GM18502 (cell line): ENCODE measurements at regions not wholly inside any gene's neighbourhood (a gene's known extent, or its start where the extent isn't known, plus 50 kb on each side); places are given as distances from the start of the nearest gene placed in this dataset.

Source experiments
- ATAC-seq: cut with Tn5 transposase; IDR thresholded peaks from one replicate; pipeline ENCODE4 v1.9.1; 2021; ENCODE audit warnings: mild to moderate bottlenecking; ENCODE audit not compliant: unreplicated experiment, poor library complexity

- no peak for ATAC-seq
Observed at GRCh38 chr6:142676027-142676443, 268.9 kb downstream of the HIVEP2 start.

GRCh38 chr6:142676647-142677192 is 268.3 kb downstream of the HIVEP2 start:
- no peak for ATAC-seq

- no peak for ATAC-seq
Observed at GRCh38 chr6:142679907-142680700, 264.9 kb downstream of the HIVEP2 start.

GRCh38 chr6:142681099-142681498 is 263.9 kb downstream of the HIVEP2 start:
- ATAC-seq, result no peak

GRCh38 chr6:142682985-142683384 is 262.0 kb downstream of the HIVEP2 start:
- ATAC-seq, result no peak

GRCh38 chr6:142683714-142684141 is 261.2 kb downstream of the HIVEP2 start:
- no peak for ATAC-seq

- no peak for ATAC-seq
Observed at GRCh38 chr6:142684371-142684770, 260.6 kb downstream of the HIVEP2 start.

GRCh38 chr6:142685852-142686506 is 259.0 kb downstream of the HIVEP2 start:
- ATAC-seq, result no peak

GRCh38 chr6:142686507-142686887 is 258.5 kb downstream of the HIVEP2 start:
- ATAC-seq, result no peak

GRCh38 chr6:142692942-142693341 is 252.0 kb downstream of the HIVEP2 start:
- ATAC-seq, result peak; percentile 83

GRCh38 chr6:142693441-142693840 is 251.5 kb downstream of the HIVEP2 start:
- no peak for ATAC-seq

GRCh38 chr6:142694054-142694453 is 250.9 kb downstream of the HIVEP2 start:
- ATAC-seq, result no peak

GRCh38 chr6:142695016-142695415 is 250.0 kb downstream of the HIVEP2 start:
- no peak for ATAC-seq

- ATAC-seq, result no peak
Observed at GRCh38 chr6:142696123-142697000, 248.6 kb downstream of the HIVEP2 start.

- ATAC-seq, result no peak
Observed at GRCh38 chr6:142697001-142697335, 248.0 kb downstream of the HIVEP2 start.

- ATAC-seq, result no peak
Observed at GRCh38 chr6:142697922-142698321, 247.1 kb downstream of the HIVEP2 start.

GRCh38 chr6:142698751-142699150 is 246.2 kb downstream of the HIVEP2 start:
- no peak for ATAC-seq

GRCh38 chr6:142699391-142699790 is 245.6 kb downstream of the HIVEP2 start:
- ATAC-seq, result peak; percentile 21

- peak; percentile 55 for ATAC-seq
Observed at GRCh38 chr6:142700032-142700431, 244.9 kb downstream of the HIVEP2 start.

- ATAC-seq, result no peak
Observed at GRCh38 chr6:142700671-142701312, 244.2 kb downstream of the HIVEP2 start.
